ENCODE measurements at regions not wholly inside any gene's neighbourhood (a gene's known extent, or its start where the extent isn't known, plus 50 kb on each side); places are given as distances from the start of the nearest gene placed in this dataset.

DNA sequence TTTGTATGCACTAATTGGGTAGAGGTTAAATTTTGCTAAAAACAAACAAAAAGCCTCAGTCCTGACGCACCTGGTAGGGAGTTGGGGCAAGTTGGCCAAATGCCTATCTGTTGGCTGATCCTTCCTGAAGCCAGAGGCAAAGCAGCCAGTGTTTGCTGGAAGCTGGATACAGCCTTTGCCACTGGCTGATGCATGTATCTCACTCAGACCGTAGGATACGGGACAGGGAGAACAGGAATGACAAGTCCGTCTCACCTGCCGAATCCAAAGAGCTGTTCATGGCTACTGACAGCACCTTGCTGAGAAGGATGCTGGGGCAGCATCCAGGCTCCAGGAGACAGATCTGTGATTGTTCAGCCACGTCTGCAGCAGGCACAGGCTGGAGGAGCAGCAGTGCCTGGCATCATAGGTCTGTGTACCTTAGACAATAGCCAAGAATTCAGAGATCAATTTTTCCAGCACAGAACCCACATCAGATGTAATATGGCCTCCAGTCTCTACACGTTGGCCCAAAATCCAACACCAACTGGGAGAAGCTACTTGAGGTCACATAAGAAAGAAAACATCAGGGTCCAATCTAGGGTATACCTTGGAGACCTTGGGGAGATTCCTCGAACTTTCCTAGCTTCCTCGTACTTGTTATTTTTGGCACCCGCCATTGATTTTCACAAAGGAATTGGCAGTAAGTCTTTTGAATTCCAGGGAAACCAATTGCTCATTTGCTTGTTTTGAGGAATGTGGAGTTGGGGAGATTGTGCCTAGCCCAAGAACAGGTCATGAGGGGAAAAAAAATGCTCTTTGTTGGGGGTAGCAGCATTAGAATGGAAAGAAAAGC lies 108.5 kb upstream of the ARMC2 start:
- TF ChIP-seq, protein P1, sequence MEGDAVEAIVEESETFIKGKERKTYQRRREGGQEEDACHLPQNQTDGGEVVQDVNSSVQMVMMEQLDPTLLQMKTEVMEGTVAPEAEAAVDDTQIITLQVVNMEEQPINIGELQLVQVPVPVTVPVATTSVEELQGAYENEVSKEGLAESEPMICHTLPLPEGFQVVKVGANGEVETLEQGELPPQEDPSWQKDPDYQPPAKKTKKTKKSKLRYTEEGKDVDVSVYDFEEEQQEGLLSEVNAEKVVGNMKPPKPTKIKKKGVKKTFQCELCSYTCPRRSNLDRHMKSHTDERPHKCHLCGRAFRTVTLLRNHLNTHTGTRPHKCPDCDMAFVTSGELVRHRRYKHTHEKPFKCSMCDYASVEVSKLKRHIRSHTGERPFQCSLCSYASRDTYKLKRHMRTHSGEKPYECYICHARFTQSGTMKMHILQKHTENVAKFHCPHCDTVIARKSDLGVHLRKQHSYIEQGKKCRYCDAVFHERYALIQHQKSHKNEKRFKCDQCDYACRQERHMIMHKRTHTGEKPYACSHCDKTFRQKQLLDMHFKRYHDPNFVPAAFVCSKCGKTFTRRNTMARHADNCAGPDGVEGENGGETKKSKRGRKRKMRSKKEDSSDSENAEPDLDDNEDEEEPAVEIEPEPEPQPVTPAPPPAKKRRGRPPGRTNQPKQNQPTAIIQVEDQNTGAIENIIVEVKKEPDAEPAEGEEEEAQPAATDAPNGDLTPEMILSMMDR (IDR thresholded peaks at IDR 0.05; ENCODE audit: low read depth, low read length, missing control alignments): no peak
- no peak for DNase-seq (ENCODE audit: extremely low read depth, low read depth)
- no peak overlapping the region for H3K4me3 ChIP-seq (replicated peaks; ENCODE audit: low read depth, low read length)

DNA sequence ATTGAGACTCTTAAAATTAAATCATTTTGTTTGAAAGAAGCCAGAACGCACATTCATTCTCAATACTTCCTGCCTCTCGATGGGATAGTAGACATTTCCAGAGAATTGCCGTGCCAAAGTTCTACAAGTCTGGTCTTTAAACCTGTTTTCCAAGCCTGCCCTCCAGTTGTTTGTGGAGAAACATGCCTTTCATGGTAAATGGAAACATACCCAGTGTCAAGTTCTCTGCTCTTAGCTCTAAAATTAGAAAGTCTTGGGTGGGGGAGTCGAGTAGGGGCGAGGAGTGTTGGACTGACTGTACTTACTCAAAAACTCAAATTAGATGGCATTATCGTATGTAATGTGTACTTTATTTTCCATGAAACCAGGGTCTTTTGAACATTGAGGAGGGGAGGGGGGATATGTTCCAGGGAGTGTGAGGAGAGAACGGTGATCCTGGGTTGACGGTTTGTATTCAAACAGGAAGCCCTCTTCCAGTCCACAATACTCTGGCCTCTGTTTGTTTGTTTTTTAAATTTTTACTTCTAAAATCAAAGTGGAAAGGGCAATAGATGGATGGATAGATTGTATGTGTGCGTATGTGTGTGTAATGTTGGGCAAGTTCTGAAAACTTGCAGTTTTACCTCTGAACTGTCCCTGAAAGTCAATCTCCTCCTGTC lies 106.8 kb upstream of the ARMC2 start:
- no peak for DNase-seq (ENCODE audit: extremely low read depth, low read depth)
- TF ChIP-seq, protein P1 (IDR thresholded peaks at IDR 0.05; ENCODE audit: low read depth, low read length, missing control alignments): no peak
- no peak overlapping the region for H3K4me3 ChIP-seq (replicated peaks; ENCODE audit: low read depth, low read length)

DNA sequence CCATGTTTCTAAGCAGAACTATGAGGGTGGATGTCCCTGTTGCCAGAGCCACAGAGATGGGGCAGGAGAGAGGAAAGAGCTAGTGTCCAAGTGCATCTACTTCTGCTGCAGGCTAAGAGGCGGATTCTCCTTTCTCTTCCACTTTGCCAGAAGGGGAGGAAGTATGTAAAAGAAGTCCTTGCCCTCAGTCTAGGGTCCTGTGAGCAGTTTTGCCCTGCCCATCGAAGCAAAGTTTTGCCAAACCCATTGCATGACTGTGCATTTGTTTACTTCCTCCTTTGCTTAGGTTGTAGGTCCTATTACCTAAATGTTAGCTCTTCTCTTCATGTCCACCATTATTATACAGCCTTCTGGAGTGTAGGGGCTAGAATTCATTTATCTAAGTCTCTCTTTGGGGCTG lies 106.2 kb upstream of the ARMC2 start:
- no peak overlapping the region for H3K4me3 ChIP-seq (replicated peaks; ENCODE audit: low read depth, low read length)
- no peak for DNase-seq (ENCODE audit: extremely low read depth, low read depth)
- TF ChIP-seq, protein P1 (IDR thresholded peaks at IDR 0.05; ENCODE audit: low read depth, low read length, missing control alignments): no peak

DNA sequence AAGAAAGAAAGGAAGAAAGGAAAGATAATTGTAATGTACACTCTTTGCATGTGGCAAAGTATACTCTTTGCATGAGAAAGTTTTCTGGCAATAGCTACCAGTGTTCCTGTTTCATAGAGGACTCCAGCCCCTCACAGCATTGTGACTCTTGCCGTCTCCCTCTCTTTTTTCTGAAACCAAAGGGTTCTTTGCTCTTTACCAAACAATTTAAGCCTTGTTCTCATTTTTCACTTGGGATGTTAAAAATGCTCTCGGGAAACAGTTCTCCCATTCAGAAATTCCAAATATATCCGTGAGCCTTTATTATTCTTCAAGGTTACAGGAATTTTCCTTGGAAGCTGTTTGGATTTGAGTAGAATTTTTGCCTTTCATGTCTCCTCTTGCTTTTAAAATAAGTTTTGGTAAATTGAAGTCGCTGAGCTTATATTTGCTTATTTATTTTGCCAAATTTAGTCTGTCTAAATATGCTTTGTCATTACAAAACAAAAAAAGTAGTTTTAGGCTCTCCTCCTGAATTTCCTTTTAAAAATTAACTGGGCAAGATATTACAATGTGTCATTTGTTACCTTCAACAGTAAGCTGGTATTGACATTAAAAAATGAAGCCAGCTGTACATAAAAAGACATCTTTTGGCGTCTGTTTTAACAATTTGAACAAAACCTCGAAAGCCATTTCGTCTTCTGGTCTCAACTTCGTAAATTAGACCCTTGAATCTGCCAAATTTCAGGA lies 103.8 kb upstream of the ARMC2 start:
- no peak for DNase-seq (ENCODE audit: extremely low read depth, low read depth)
- TF ChIP-seq, protein P1 (IDR thresholded peaks at IDR 0.05; ENCODE audit: low read depth, low read length, missing control alignments): no peak
- no peak overlapping the region for H3K4me3 ChIP-seq (replicated peaks; ENCODE audit: low read depth, low read length)

DNA sequence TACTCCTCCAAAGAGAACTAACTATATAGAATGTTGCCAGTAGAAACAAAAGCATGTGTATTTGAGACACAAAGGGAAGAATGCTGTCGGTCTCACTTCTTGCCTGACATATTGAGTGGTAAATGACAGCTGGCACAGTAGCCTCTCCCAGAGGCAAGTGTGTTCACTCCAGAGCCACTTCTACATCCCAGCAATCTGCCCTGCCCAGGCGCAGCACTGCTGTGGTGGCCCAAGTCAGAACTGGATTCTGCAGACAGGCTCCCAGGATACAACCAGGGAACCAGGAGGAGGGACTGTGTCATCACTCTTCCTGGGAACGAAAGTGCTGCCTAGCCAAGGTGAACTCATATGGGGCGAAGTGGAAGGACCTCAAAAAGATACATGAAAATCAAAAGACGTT lies 103.2 kb upstream of the ARMC2 start:
- no peak overlapping the region for H3K4me3 ChIP-seq (replicated peaks; ENCODE audit: low read depth, low read length)
- DNase-seq (ENCODE audit: extremely low read depth, low read depth): no peak
- TF ChIP-seq, protein P1 (IDR thresholded peaks at IDR 0.05; ENCODE audit: low read depth, low read length, missing control alignments): no peak

DNA sequence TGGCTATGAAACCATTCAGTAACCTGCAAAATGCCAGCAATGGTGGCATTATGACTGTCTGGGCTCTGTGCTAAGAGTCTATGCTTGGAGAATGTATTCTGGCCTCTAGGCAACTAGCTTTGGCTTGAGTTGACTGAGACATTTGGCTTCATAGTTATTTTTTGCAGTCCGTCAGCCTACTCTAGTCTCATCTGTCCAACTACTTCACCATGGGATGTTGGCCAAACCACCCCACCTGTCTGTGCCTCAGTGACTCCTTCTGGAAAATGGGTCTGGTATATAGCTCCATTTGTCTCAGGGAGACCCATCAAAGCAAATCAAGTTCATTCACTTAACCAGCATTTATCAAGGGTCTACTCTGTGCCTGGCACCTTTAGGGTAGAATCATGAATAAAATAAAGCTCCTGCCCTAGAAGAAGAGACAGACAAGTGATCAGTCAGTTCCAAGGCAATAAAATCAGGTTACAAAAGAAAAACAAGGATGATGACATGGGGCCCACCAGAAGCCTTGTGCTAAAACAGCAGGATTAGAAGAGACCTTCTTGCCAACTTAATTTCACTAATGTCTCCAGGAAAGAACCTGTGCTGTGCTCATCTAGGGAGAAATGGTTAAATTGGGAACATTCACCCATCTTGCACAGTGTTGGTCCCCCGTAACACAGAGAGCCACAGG lies 102.4 kb upstream of the ARMC2 start:
- DNase-seq (ENCODE audit: extremely low read depth, low read depth): no peak
- no peak overlapping the region for H3K4me3 ChIP-seq (replicated peaks; ENCODE audit: low read depth, low read length)
- TF ChIP-seq, protein P1 (IDR thresholded peaks at IDR 0.05; ENCODE audit: low read depth, low read length, missing control alignments): no peak
